ENCODE measurements at regions not wholly inside any gene's neighbourhood (a gene's known extent, or its start where the extent isn't known, plus 50 kb on each side); places are given as distances from the start of the nearest gene placed in this dataset.

- peak; percentile 80 for TF ChIP-seq TEAD4 (IDR thresholded peaks at IDR 0.05; ENCODE audit: low read length)
- TF ChIP-seq TEAD4 (CRISPR knock-in tag; IDR thresholded peaks at IDR 0.05; ENCODE audit: borderline replicate concordance), result no peak
- TF ChIP-seq SP1 (CRISPR knock-in tag; IDR thresholded peaks at IDR 0.05), result no peak
- no peak for TF ChIP-seq AFF4 (CRISPR knock-in tag; IDR thresholded peaks at IDR 0.05)
- TF ChIP-seq NBN (IDR thresholded peaks at IDR 0.05; ENCODE audit: low read depth), result no peak; the same call in 1 of the 2 replicates
- no peak for TF ChIP-seq ETV6 (IDR thresholded peaks at IDR 0.05; ENCODE audit: borderline replicate concordance in 1 of 2, low read depth in 2 of 2, low read length in 1 of 2)
- no peak for TF ChIP-seq ETV6 (CRISPR knock-in tag; IDR thresholded peaks at IDR 0.05; ENCODE audit: borderline replicate concordance)
- no peak for TF ChIP-seq SLC30A9 (CRISPR knock-in tag; IDR thresholded peaks at IDR 0.05)
- TF ChIP-seq PRMT5 (CRISPR knock-in tag; IDR thresholded peaks at IDR 0.05), result no peak
- peak; percentile 10 for TF ChIP-seq HDAC3 (IDR thresholded peaks at IDR 0.05; ENCODE audit: borderline replicate concordance, partially characterized antibody)
- TF ChIP-seq, protein P1, sequence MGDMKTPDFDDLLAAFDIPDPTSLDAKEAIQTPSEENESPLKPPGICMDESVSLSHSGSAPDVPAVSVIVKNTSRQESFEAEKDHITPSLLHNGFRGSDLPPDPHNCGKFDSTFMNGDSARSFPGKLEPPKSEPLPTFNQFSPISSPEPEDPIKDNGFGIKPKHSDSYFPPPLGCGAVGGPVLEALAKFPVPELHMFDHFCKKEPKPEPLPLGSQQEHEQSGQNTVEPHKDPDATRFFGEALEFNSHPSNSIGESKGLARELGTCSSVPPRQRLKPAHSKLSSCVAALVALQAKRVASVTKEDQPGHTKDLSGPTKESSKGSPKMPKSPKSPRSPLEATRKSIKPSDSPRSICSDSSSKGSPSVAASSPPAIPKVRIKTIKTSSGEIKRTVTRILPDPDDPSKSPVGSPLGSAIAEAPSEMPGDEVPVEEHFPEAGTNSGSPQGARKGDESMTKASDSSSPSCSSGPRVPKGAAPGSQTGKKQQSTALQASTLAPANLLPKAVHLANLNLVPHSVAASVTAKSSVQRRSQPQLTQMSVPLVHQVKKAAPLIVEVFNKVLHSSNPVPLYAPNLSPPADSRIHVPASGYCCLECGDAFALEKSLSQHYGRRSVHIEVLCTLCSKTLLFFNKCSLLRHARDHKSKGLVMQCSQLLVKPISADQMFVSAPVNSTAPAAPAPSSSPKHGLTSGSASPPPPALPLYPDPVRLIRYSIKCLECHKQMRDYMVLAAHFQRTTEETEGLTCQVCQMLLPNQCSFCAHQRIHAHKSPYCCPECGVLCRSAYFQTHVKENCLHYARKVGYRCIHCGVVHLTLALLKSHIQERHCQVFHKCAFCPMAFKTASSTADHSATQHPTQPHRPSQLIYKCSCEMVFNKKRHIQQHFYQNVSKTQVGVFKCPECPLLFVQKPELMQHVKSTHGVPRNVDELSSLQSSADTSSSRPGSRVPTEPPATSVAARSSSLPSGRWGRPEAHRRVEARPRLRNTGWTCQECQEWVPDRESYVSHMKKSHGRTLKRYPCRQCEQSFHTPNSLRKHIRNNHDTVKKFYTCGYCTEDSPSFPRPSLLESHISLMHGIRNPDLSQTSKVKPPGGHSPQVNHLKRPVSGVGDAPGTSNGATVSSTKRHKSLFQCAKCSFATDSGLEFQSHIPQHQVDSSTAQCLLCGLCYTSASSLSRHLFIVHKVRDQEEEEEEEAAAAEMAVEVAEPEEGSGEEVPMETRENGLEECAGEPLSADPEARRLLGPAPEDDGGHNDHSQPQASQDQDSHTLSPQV (IDR thresholded peaks at IDR 0.05), result peak; percentile 44; the same call in 1 of the 2 replicates
- no peak for TF ChIP-seq TARDBP (IDR thresholded peaks at IDR 0.05)
- TF ChIP-seq KLF1 (tag; IDR thresholded peaks at IDR 0.05), result no peak
- TF ChIP-seq ZBTB7A (IDR thresholded peaks at IDR 0.05; ENCODE audit: borderline replicate concordance, control insufficient read depth, low read depth, low read length), result peak; percentile 20; the same call in 1 of the 2 replicates
- no peak for TF ChIP-seq ZBTB43 (CRISPR knock-in tag; IDR thresholded peaks at IDR 0.05)
- TF ChIP-seq ETV1 (tag; conservative IDR thresholded peaks at IDR 0.05; ENCODE audit: low read depth), result peak; percentile 74; the same call in 1 of the 2 replicates
- no peak for TF ChIP-seq TCFL5 (CRISPR knock-in tag; conservative IDR thresholded peaks at IDR 0.05)
- peak; percentile 83 for TF ChIP-seq TCF3 (CRISPR knock-in tag; IDR thresholded peaks at IDR 0.05)
- no peak for TF ChIP-seq ZNF184 (CRISPR knock-in tag; IDR thresholded peaks at IDR 0.05)
Observed at GRCh38 chr10:28822719-28823464, 145.6 kb downstream of the BAMBI start (continued).
